WI38 (cell line): ENCODE measurements at regions not wholly inside any gene's neighbourhood (a gene's known extent, or its start where the extent isn't known, plus 50 kb on each side); places are given as distances from the start of the nearest gene placed in this dataset.

Experiments used
- H3K4me3 ChIP-seq: 2 replicates; pipeline ENCODE4 v1.5.1; 2011; ENCODE audit warnings: low read depth, mild to moderate bottlenecking, control low read depth, low read length
- CTCF ChIP-seq: IDR thresholded peaks from 2 replicates; pipeline ENCODE4 v1.5.1; 2012; ENCODE audit warnings: low read depth, mild to moderate bottlenecking, control low read depth, low read length

- H3K4me3 ChIP-seq = no peak overlapping the region
- TF ChIP-seq CTCF = no peak
Measured at GRCh38 chr10:28897617-28898464, 220.5 kb downstream of the BAMBI start.

GRCh38 chr10:28902215-28902614, 224.9 kb downstream of the BAMBI start:
- no peak for TF ChIP-seq CTCF
- no peak overlapping the region for H3K4me3 ChIP-seq

- H3K4me3 ChIP-seq = no peak overlapping the region
- no peak for TF ChIP-seq CTCF
Measured at GRCh38 chr10:28903063-28903462, 225.7 kb downstream of the BAMBI start.

GRCh38 chr10:28903736-28904135, 226.4 kb downstream of the BAMBI start:
- no peak overlapping the region for H3K4me3 ChIP-seq
- no peak for TF ChIP-seq CTCF

GRCh38 chr10:28905371-28905770, 228.1 kb downstream of the BAMBI start:
- no peak overlapping the region for H3K4me3 ChIP-seq
- no peak for TF ChIP-seq CTCF

- no peak overlapping the region for H3K4me3 ChIP-seq
- TF ChIP-seq CTCF = no peak
Measured at GRCh38 chr10:28906011-28906411, 228.7 kb downstream of the BAMBI start.

GRCh38 chr10:28906415-28906814, 229.1 kb downstream of the BAMBI start:
- H3K4me3 ChIP-seq = no peak overlapping the region
- TF ChIP-seq CTCF = no peak
